ENCODE measurements at regions not wholly inside any gene's neighbourhood (a gene's known extent, or its start where the extent isn't known, plus 50 kb on each side); places are given as distances from the start of the nearest gene placed in this dataset.

DNA sequence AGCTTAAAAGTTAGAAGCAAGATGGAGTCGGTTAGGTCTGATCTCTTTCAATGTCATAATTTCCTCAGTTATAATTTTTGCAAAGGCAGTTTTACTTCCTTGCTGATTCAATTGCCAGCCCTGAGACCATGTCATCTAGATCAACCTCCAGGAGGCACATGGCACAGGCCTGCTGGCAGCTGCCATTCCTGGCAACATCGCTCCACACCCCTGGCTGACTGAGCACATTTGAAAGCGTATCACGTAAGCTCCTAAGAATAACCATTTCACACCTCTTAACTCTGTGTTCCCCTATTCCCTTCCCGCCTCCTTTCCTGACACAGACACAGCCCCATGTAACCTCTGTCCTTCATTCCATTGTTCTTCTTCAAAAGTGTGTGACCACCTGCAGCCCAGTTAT, 313.9 kb upstream of the CTNNB1 start:
- Histone ChIP-seq H3K27me3 (ENCODE audit: insufficient read depth, low read length, poor library complexity, severe bottlenecking) (no peaks in the 10 kb centered on the region), H2AFZ (ENCODE audit: low read length) (no peak overlapping the region), H3K79me2 (ENCODE audit: insufficient read depth, low read length) (no peaks in the 10 kb centered on the region), H4K20me1 (ENCODE audit: insufficient read depth, low read length, poor library complexity, severe bottlenecking) (no peaks in the 10 kb centered on the region), H3K4me2 (ENCODE audit: low read depth, low read length, poor library complexity, severe bottlenecking) (no peak overlapping the region), H3K4me3 (ENCODE audit: low read length, poor library complexity, severe bottlenecking) (no peak overlapping the region), H3K9me2 (replicated peaks; ENCODE audit: low read depth, low read length) (no peaks in the 10 kb centered on the region), H3K9me3 (ENCODE audit: insufficient read depth, low read depth, low read length) (no peaks in the 10 kb centered on the region), H3K9ac (ENCODE audit: low read depth, low read length, poor library complexity, severe bottlenecking) (no peak overlapping the region), H3K36me3 (ENCODE audit: insufficient read depth, low read length) (no peaks in the 10 kb centered on the region), H3K4me1 (ENCODE audit: insufficient read depth, low read length, poor library complexity, severe bottlenecking) (no peaks in the 10 kb centered on the region), H3F3A (ENCODE audit: low read depth) (no peaks in the 10 kb centered on the region)
- no peak for TF ChIP-seq EZH2phosphoT487 (IDR thresholded peaks at IDR 0.05; ENCODE audit: borderline replicate concordance)
- TF ChIP-seq, protein P1, sequence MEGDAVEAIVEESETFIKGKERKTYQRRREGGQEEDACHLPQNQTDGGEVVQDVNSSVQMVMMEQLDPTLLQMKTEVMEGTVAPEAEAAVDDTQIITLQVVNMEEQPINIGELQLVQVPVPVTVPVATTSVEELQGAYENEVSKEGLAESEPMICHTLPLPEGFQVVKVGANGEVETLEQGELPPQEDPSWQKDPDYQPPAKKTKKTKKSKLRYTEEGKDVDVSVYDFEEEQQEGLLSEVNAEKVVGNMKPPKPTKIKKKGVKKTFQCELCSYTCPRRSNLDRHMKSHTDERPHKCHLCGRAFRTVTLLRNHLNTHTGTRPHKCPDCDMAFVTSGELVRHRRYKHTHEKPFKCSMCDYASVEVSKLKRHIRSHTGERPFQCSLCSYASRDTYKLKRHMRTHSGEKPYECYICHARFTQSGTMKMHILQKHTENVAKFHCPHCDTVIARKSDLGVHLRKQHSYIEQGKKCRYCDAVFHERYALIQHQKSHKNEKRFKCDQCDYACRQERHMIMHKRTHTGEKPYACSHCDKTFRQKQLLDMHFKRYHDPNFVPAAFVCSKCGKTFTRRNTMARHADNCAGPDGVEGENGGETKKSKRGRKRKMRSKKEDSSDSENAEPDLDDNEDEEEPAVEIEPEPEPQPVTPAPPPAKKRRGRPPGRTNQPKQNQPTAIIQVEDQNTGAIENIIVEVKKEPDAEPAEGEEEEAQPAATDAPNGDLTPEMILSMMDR (conservative IDR thresholded peaks at IDR 0.05; ENCODE audit: low read length), result no peak

DNA sequence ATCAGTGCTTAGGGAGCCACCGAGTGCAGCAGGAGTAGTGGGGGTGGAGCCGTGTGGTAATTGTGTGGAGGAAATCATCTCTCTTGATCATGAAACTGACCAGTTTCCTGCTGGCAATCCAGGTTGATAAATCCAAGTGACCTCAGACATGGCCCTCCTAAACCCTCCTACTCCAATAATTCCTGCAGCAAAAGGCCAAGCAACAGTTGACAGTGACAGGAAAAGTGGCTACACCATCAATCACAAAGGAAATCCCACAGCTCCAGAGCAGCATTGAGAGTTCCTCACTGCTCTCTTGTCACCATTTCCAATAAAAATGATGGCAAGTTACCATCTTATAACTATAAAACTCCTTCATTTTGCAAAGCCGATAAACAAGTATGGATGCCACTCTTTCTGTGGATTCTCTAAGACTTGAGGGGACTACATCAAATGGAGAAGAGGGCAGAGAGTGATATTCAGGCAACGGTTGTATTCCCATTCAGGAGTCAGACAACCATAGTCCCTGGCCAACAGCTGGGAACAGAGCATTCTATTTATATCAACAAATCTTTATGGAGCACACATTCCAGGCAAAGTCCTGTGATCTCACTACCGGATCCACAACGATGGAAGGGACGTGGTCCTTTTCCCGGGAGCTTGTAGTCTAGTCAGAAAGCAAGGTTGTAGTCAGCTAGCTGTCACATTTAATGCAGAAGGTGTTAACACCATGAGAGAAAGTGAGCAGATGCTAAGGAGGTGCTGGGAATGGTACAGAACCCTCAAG, 312.5 kb upstream of the CTNNB1 start:
- Histone ChIP-seq H3K79me2 (ENCODE audit: insufficient read depth, low read length) (no peaks in the 10 kb centered on the region), H3K36me3 (ENCODE audit: insufficient read depth, low read length) (no peaks in the 10 kb centered on the region), H3K27me3 (ENCODE audit: insufficient read depth, low read length, poor library complexity, severe bottlenecking) (no peaks in the 10 kb centered on the region), H3K9me3 (ENCODE audit: insufficient read depth, low read depth, low read length) (no peaks in the 10 kb centered on the region), H3K9me2 (replicated peaks; ENCODE audit: low read depth, low read length) (no peaks in the 10 kb centered on the region), H4K20me1 (ENCODE audit: insufficient read depth, low read length, poor library complexity, severe bottlenecking) (no peaks in the 10 kb centered on the region), H3K4me1 (ENCODE audit: insufficient read depth, low read length, poor library complexity, severe bottlenecking) (no peaks in the 10 kb centered on the region), H3K4me2 (ENCODE audit: low read depth, low read length, poor library complexity, severe bottlenecking) (no peak overlapping the region), H3K4me3 (ENCODE audit: low read length, poor library complexity, severe bottlenecking) (no peak overlapping the region), H3F3A (ENCODE audit: low read depth) (no peaks in the 10 kb centered on the region), H2AFZ (ENCODE audit: low read length) (no peak overlapping the region), H3K9ac (ENCODE audit: low read depth, low read length, poor library complexity, severe bottlenecking) (no peak overlapping the region)
- TF ChIP-seq, protein P1 (conservative IDR thresholded peaks at IDR 0.05; ENCODE audit: low read length), result no peak
- no peak for TF ChIP-seq EZH2phosphoT487 (IDR thresholded peaks at IDR 0.05; ENCODE audit: borderline replicate concordance)

DNA sequence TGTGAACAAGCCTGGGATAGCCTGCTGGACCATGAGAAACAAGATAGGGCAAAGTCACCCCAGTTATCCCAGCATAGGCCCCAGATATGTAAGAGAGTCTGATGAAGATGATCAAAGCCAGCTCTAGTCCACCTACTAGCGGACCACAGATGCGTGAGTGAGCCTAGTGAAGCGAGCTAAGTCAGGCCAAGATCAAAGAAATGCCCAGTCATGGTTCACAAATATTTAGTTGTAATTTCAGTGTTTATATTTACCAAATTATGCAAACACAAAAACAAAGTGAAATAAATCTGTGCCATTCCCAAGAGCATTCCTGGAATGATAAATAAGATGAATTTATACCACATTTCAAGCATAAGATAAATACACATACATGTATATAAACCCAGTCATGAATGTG, 308.1 kb upstream of the CTNNB1 start:
- Histone ChIP-seq H3K4me2 (ENCODE audit: low read depth, low read length, poor library complexity, severe bottlenecking) (no peak overlapping the region), H3K4me1 (ENCODE audit: insufficient read depth, low read length, poor library complexity, severe bottlenecking) (no peaks in the 10 kb centered on the region), H3K36me3 (ENCODE audit: insufficient read depth, low read length) (no peaks in the 10 kb centered on the region), H3K4me3 (ENCODE audit: low read length, poor library complexity, severe bottlenecking) (no peak overlapping the region), H3F3A (ENCODE audit: low read depth) (no peaks in the 10 kb centered on the region), H3K79me2 (ENCODE audit: insufficient read depth, low read length) (no peaks in the 10 kb centered on the region), H3K9me2 (replicated peaks; ENCODE audit: low read depth, low read length) (no peaks in the 10 kb centered on the region), H3K9ac (ENCODE audit: low read depth, low read length, poor library complexity, severe bottlenecking) (no peak overlapping the region), H3K27me3 (ENCODE audit: insufficient read depth, low read length, poor library complexity, severe bottlenecking) (no peaks in the 10 kb centered on the region), H3K9me3 (ENCODE audit: insufficient read depth, low read depth, low read length) (no peaks in the 10 kb centered on the region), H2AFZ (ENCODE audit: low read length) (no peak overlapping the region), H4K20me1 (ENCODE audit: insufficient read depth, low read length, poor library complexity, severe bottlenecking) (no peaks in the 10 kb centered on the region)
- TF ChIP-seq, protein P1 (conservative IDR thresholded peaks at IDR 0.05; ENCODE audit: low read length), result no peak
- no peak for TF ChIP-seq EZH2phosphoT487 (IDR thresholded peaks at IDR 0.05; ENCODE audit: borderline replicate concordance)

All from Loucy (cell line).